OCI-LY3 (cell line): ENCODE measurements at regions not wholly inside any gene's neighbourhood (a gene's known extent, or its start where the extent isn't known, plus 50 kb on each side); places are given as distances from the start of the nearest gene placed in this dataset.

Experiments
- H2AFZ ChIP-seq: fragments of 200-600, 300-600 bp; shearing (Covaris generic); 2 replicates; pipeline ENCODE4 v1.6.0; 2014; ENCODE audit warnings: antibody characterized with exemption, low read depth, low read length
- H3K27ac ChIP-seq: fragments of 200-600, 300-600 bp; sonication (generic); 2 replicates; pipeline ENCODE4 v1.5.1; 2014; ENCODE audit warnings: mild to moderate bottlenecking, low read length, moderate library complexity, mixed read lengths
- H3K27me3 ChIP-seq: fragments of 200-600, 300-600 bp; sonication (generic); 2 replicates; pipeline ENCODE4 v1.6.1; 2014; ENCODE audit warnings: low read depth, low read length, mixed read lengths
- H3K36me3 ChIP-seq: fragments of 200-600, 300-600 bp; sonication (generic); replicated peaks from 2 replicates; pipeline ENCODE3; 2014; ENCODE audit warnings: low read depth, low read length, mixed read lengths
- H3K4me1 ChIP-seq: fragments of 300-600, 200-600 bp; sonication (generic); 2 replicates; pipeline ENCODE4 v1.6.1; 2014; ENCODE audit warnings: low read length, mixed read lengths
- H3K4me2 ChIP-seq: fragments of 200-600, 300-600 bp; sonication (generic); 2 replicates; pipeline ENCODE4 v1.6.1; 2014; ENCODE audit warnings: low read length, mixed read lengths
- H3K4me3 ChIP-seq: fragments of 300-600, 200-600 bp; sonication (generic); 2 replicates; pipeline ENCODE4 v1.5.1; 2014; ENCODE audit warnings: antibody characterized with exemption, mild to moderate bottlenecking, low read length, moderate library complexity
- H3K79me2 ChIP-seq: fragments of 300-600, 200-600 bp; shearing (Covaris generic); 2 replicates; pipeline ENCODE4 v1.6.1; 2014; ENCODE audit warnings: mild to moderate bottlenecking, low read length, mixed read lengths
- H3K9ac ChIP-seq: fragments of 300-600, 200-600 bp; shearing (Covaris generic); 2 replicates; pipeline ENCODE4 v1.6.0; 2014; ENCODE audit warnings: mild to moderate bottlenecking, low read length, moderate library complexity
- H3K9me3 ChIP-seq: fragments of 200-600, 300-600 bp; shearing (Covaris generic); 2 replicates; pipeline ENCODE4 v1.6.1; 2014; ENCODE audit warnings: low read length, mixed read lengths; ENCODE audit not compliant: insufficient read depth
- H4K20me1 ChIP-seq: fragments of 200-600, 300-600 bp; sonication (generic); 2 replicates; pipeline ENCODE4 v1.6.1; 2016; ENCODE audit warnings: low read length, mixed read lengths; ENCODE audit not compliant: insufficient read depth
- EZH2phosphoT487 ChIP-seq: fragments of 200-600 bp; shearing (Covaris generic); IDR thresholded peaks from 2 replicates; pipeline ENCODE4 v1.6.1; 2018; ENCODE audit warnings: antibody characterized with exemption, mixed run types, low read depth
- TF ChIP-seq, protein P1 (sequence below): fragments of 200-600, 300-600 bp; sonication (generic); IDR thresholded peaks from 2 replicates; pipeline ENCODE4 v1.5.1; 2014; ENCODE audit warnings: antibody characterized with exemption, low read length, low read depth

- Histone ChIP-seq H3K4me3 (no peak overlapping the region), H3K4me2 (no peak overlapping the region), H3K27ac (no peak overlapping the region), H3K79me2 (no peaks in the 10 kb centered on the region), H3K4me1 (no peaks in the 10 kb centered on the region), H3K9me3 (no peaks in the 10 kb centered on the region), H3K27me3 (no peaks in the 10 kb centered on the region), H2AFZ (no peak overlapping the region), H3K36me3 (no peaks in the 10 kb centered on the region), H3K9ac (no peak overlapping the region), H4K20me1 (no peaks in the 10 kb centered on the region)
- TF ChIP-seq, protein P1, sequence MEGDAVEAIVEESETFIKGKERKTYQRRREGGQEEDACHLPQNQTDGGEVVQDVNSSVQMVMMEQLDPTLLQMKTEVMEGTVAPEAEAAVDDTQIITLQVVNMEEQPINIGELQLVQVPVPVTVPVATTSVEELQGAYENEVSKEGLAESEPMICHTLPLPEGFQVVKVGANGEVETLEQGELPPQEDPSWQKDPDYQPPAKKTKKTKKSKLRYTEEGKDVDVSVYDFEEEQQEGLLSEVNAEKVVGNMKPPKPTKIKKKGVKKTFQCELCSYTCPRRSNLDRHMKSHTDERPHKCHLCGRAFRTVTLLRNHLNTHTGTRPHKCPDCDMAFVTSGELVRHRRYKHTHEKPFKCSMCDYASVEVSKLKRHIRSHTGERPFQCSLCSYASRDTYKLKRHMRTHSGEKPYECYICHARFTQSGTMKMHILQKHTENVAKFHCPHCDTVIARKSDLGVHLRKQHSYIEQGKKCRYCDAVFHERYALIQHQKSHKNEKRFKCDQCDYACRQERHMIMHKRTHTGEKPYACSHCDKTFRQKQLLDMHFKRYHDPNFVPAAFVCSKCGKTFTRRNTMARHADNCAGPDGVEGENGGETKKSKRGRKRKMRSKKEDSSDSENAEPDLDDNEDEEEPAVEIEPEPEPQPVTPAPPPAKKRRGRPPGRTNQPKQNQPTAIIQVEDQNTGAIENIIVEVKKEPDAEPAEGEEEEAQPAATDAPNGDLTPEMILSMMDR: no peak
- TF ChIP-seq EZH2phosphoT487: no peak
Observed at GRCh38 chr4:124329134-124329533, 383.4 kb downstream of the ANKRD50 start.

- Histone ChIP-seq H3K4me2 (no peak overlapping the region), H3K4me3 (no peak overlapping the region), H3K27ac (no peak overlapping the region), H3K9me3 (no peaks in the 10 kb centered on the region), H3K4me1 (no peaks in the 10 kb centered on the region), H3K27me3 (no peaks in the 10 kb centered on the region), H3K9ac (no peak overlapping the region), H3K79me2 (no peaks in the 10 kb centered on the region), H2AFZ (no peak overlapping the region), H4K20me1 (no peaks in the 10 kb centered on the region), H3K36me3 (no peaks in the 10 kb centered on the region)
- TF ChIP-seq EZH2phosphoT487: no peak
- TF ChIP-seq, protein P1: no peak
Observed at GRCh38 chr4:124330045-124330444, 382.5 kb downstream of the ANKRD50 start.

DNA sequence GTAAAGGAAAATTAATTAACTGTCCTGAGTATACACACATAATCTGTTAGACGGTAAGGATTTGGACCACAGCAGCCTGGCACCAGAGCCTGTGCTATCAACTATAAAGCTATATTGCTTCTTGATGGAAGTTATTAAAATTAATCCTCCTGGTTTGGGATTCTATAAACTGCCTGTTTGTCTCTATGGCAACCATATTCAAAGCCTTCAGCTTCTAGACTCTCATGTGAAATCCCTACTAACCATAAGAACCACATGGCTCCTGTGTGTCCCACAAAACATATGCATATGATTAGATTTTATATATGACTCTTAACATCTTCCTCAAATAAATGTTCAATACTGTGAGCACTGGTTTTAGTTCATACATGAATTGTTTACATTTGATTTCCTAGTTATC is 380.8 kb downstream of the ANKRD50 start:
- Histone ChIP-seq H3K79me2 (no peaks in the 10 kb centered on the region), H3K9me3 (no peaks in the 10 kb centered on the region), H3K4me2 (no peak overlapping the region), H3K4me1 (no peaks in the 10 kb centered on the region), H3K27me3 (no peaks in the 10 kb centered on the region), H3K27ac (no peak overlapping the region), H2AFZ (no peak overlapping the region), H3K36me3 (no peaks in the 10 kb centered on the region), H3K9ac (no peak overlapping the region), H4K20me1 (no peaks in the 10 kb centered on the region), H3K4me3 (no peak overlapping the region)
- TF ChIP-seq, protein P1: no peak
- no peak for TF ChIP-seq EZH2phosphoT487

- Histone ChIP-seq H3K27me3 (no peaks in the 10 kb centered on the region), H3K4me1 (no peaks in the 10 kb centered on the region), H3K36me3 (no peaks in the 10 kb centered on the region), H3K9ac (no peak overlapping the region), H3K79me2 (no peaks in the 10 kb centered on the region), H4K20me1 (no peaks in the 10 kb centered on the region), H3K4me3 (no peak overlapping the region), H3K4me2 (no peak overlapping the region), H3K9me3 (no peaks in the 10 kb centered on the region), H2AFZ (no peak overlapping the region), H3K27ac (no peak overlapping the region)
- TF ChIP-seq, protein P1: no peak
- no peak for TF ChIP-seq EZH2phosphoT487
Observed at GRCh38 chr4:124333466-124333865, 379.1 kb downstream of the ANKRD50 start.
